GM19240 (cell line): ENCODE measurements at regions not wholly inside any gene's neighbourhood (a gene's known extent, or its start where the extent isn't known, plus 50 kb on each side); places are given as distances from the start of the nearest gene placed in this dataset.

ENCODE experiments used
- DNase-seq: peaks from one replicate; pipeline ENCODE4 v3.0.0; 2011; ENCODE audit warnings: low spot score; ENCODE audit not compliant: insufficient read length

DNA sequence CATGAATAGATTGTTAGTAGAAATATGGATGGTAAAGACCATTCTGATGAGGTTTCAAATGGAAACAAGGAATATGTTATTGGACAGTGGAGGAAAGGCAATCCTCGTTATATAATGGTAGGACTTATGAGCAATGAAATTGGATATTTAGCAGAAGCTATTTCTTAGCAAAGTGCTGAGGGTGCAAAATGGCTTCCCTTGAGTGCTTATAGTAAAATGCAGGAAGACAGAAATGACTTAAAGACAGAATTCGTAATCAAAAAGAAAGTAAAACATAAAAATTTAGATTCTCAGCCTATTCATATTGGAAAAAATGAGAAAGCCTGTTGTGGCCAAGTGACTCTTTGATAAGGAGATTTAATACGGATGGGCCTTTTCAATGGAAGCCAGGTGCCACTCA is 102.1 kb upstream of the ADRA1B start:
- DNase-seq: no peak

DNA sequence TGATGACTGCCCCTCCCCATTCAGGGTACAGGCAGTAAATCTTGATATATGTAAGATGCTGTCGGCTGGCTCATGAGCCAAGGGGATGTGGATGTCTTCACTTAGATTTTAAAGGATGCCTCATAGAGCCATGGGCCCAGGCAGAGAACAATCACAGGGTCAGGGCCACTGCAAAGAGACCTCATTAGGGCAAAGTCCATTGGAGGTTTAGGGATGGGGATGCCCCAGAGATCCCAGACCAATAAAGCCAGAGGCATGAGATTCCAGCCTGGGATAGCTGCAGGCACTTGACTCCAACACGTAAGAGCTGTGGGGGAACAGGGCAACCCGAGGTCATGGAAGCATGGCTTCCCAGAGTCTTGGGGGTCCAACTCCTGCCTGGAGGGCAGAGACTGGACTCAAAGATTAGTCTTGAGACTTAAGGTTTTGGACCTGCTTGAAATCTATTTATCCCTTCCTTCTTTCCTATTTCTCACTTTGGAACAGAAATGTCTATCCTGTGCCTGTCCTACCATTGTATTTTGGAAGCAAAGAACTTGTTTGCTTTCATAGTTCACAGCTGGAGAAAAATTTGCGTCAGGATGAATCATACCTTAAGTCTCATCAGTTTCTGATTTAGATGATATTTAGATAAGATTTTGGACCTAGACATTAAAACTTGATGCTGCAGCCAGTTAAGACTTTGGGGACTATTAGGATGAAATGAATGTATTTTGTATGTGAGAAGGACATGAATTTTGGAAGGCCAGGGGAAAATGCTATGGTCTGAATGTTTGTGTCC is 101.3 kb upstream of the ADRA1B start:
- no peak for DNase-seq

DNA sequence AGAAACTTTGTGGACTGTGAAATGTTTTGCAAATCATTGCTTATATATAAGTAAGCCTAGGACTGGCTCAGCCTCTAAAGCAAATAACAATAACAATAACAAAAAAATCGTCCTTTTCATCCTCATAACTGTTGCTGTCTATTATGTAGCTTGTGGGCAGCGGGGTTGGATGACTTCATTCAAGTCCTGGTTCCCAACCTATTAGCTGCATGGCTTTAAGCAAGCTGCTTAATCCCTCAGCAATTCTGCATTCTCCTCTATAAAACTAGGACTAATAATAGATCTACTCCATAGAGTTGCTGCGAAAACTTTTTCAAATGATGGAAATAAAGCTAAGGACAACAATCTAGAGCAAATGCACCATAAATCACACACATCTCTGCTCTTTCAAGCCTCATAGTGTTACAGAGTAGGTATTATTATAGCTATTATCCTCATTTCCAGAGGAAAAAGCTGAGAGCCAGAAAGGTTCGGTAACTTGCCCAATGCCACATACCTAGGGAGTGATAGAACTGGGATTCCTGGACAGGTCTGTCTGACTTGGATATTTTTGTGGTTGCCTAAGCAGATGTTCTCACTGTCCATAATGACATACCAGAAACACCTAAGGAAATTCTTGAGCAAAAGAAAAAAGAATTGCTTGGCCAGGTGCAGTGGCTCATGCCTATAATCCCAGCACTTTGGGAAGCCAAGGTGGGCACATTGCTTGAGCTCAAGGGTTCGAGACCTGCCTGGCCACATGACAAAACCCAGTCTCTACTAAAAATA is 98.8 kb upstream of the ADRA1B start:
- DNase-seq: no peak

DNA sequence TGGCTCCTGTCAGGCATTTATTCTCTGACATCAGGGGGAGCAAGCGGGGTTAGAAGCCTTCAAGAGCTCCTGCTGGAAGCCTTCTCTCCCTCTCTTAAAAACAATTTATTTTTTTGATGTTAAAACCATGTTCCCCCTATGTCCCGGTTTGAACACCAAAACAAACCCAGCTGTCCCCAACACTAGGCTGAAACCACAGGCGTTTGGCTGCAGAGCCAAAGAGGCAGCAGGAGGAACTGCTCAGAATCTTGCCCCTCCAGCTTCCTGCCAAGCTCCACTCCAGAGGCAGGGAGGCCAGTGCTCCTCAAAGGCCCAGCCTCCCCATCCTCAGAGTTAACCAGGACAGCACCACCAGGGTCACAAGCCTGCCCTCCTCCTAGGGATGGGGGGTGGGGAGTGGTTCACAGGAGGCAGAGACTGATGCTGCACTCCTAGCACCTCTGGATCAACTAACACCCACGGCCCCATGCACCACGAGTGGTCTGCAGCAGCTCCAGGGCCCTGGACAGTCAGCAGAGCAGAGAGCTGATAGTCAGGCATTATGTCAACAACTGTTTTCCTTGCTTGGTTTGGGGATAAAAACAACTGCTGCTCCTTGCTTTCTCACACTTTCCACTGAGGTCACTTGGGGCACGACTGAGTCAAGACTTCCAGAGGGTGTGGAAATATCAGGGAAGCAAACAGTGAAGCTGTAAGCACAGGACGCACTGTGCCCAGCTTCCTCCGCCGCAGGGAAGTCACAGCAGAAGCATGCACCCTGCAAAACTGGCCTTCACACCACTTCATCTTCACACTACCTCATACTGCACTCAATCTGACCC is 96.5 kb upstream of the ADRA1B start:
- DNase-seq: no peak

DNA sequence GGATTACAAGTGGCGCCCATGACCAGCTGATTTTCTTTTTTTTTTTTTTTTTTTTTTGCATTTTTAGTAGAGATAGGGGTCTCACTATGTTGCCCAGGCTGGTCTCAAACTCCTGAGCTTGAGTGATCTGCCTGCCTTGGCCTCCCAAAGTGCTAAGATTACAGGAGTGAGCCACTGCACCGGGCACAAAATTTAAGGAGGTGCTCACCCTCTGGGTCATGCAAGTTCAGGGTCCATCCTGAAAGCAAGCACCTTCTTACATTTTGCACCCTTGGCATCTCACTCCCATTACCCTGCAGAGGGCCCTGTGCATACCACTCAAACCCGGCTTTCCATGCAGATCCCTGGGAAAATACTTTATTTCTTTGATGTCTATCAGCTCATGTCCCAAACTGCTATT is 95.6 kb upstream of the ADRA1B start:
- DNase-seq: no peak

GRCh38 chr5:159821461-159821940 is 94.8 kb upstream of the ADRA1B start:
- no peak for DNase-seq

GRCh38 chr5:159824188-159825161 is 91.8 kb upstream of the ADRA1B start:
- no peak for DNase-seq

- DNase-seq: no peak
Observed at GRCh38 chr5:159825551-159826051, 90.7 kb upstream of the ADRA1B start.

GRCh38 chr5:159826351-159827214 is 89.7 kb upstream of the ADRA1B start:
- DNase-seq: peak; percentile 8

GRCh38 chr5:159827861-159828260 is 88.4 kb upstream of the ADRA1B start:
- DNase-seq: no peak

DNA sequence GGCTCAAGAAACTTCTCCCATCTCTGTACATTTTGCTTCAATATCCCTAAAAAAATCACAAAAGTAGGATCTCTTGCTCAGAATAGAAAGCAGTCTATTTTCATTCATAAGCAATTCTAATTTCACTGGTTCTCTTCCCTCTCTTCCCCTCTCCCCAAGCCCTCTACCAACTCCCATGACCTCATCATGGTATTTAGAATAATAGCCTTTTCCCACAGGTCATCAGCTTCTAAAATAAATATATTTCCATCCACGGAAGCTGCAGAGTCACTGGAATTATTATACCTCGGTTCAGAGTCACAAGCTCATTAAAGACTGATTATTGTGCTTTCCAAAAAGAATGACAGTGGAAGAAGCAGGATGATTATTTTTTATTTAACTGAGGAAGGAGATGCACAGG is 84.2 kb upstream of the ADRA1B start:
- DNase-seq: no peak

- DNase-seq: no peak
Observed at GRCh38 chr5:159833088-159833487, 83.2 kb upstream of the ADRA1B start.

DNA sequence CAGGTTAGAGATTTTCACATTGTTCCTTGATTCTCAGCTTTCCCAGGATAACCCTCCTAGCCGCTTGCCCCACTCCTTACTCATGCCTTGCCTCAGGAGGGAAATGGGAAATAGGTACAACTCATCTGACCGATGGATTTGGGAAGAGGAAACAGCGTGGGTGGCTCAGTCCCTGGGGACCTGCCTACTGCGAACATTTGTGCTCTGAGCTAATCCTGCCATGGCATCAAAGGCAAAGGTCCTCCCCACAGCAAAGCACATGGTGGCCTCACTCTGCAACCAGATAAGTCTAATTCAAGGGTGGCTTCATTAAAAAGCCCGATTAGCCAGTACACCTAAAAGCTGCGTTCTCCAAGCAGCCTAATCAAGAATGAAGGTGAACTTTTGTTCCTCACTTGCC is 82.4 kb upstream of the ADRA1B start:
- no peak for DNase-seq

GRCh38 chr5:159835548-159835947 is 80.7 kb upstream of the ADRA1B start:
- DNase-seq: no peak

DNA sequence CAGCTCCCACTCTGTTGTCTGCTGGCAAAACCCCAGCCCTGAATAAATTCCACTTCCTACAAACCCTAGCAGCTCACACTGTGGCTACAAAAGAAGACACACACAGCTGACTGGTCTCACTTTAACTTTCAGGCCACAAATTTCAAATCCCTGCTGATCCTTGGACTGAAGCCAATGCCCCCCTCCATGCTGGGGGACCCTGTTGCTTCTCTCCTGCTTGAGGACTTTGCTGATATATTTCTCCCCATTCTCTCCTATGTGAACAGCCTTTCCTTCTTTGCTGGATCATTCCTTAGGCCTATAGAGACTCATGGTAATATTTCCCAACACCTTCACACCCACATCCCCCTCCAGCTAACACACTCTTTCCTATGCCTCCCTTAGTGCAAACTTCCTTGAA is 79.6 kb upstream of the ADRA1B start:
- no peak for DNase-seq

DNA sequence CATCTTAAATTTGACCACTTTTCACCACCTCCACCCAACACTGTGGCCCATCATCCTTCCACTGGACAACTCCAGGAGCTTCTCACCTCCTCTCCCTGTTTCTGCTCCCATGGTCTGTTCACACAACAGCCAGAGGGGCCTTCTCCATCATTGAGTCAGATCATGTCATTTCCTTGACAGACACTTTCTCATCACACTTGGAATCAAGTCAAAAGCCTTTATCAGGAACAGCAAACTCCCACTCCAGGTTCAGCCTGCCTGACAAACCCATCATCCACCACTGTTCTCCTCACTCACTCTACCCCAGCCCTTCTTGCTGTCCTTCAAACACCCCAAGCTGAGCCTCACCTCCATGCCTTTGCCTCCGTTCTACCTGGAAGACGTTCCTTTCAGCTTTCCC is 78.4 kb upstream of the ADRA1B start:
- DNase-seq: no peak

GRCh38 chr5:159838551-159839222 is 77.6 kb upstream of the ADRA1B start:
- no peak for DNase-seq

GRCh38 chr5:159844267-159845121 is 71.8 kb upstream of the ADRA1B start:
- no peak for DNase-seq
